ENCODE measurements at regions not wholly inside any gene's neighbourhood (a gene's known extent, or its start where the extent isn't known, plus 50 kb on each side); places are given as distances from the start of the nearest gene placed in this dataset.
"Not testable (repeated sequence)": the region's sequence is repeated elsewhere in the genome, so short reads cannot be mapped to it uniquely, and the experiment has no call there.

DNA sequence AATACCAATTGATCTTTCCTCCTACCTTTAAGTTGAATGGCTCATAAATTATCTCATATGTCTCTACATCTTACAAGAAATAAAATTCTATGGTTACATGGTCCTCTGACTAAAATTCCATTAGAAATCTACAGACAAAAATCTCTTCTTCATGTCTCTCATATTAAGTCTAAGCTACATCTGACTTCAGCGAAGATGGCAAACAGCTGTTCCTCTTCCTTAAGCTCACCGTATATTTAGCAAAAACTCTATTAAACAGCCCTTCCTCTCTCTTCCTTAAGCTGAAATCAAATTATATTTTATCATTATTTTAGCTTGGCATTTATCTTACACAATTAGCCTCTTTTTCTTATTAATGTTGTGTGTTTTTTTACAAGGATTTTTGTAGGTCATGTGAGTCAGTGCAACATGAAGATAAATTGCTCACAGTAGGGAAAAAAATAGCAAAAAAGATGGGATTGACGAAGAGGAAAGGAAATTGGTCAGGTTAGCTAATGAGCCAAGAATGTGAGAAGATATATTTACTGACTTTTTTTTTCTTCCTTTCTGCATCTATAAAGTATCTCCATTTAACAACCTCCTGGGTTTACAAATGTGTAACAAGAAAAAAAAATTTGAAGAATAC, 2412.8 kb downstream of the ARAP2 start:
- BruUV-seq (replicated peaks) = no TSS peak
- TF ChIP-seq, protein P1, sequence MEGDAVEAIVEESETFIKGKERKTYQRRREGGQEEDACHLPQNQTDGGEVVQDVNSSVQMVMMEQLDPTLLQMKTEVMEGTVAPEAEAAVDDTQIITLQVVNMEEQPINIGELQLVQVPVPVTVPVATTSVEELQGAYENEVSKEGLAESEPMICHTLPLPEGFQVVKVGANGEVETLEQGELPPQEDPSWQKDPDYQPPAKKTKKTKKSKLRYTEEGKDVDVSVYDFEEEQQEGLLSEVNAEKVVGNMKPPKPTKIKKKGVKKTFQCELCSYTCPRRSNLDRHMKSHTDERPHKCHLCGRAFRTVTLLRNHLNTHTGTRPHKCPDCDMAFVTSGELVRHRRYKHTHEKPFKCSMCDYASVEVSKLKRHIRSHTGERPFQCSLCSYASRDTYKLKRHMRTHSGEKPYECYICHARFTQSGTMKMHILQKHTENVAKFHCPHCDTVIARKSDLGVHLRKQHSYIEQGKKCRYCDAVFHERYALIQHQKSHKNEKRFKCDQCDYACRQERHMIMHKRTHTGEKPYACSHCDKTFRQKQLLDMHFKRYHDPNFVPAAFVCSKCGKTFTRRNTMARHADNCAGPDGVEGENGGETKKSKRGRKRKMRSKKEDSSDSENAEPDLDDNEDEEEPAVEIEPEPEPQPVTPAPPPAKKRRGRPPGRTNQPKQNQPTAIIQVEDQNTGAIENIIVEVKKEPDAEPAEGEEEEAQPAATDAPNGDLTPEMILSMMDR (IDR thresholded peaks at IDR 0.05; ENCODE audit: unreplicated experiment) = no peak
- Mint-ChIP-seq H3K36me3 (ENCODE audit: insufficient read depth, unreplicated experiment) (no peaks in the 10 kb centered on the region), H3K9me3 (ENCODE audit: low read depth, unreplicated experiment) (peaks cover 6% of the 10 kb centered on the region), H3K4me1 (ENCODE audit: low read depth, unreplicated experiment) (no peaks in the 10 kb centered on the region), H3K4me3 (ENCODE audit: low read depth, unreplicated experiment) (no peak overlapping the region), H3K27me3 (ENCODE audit: unreplicated experiment) (no peaks in the 10 kb centered on the region), H3K27ac (ENCODE audit: unreplicated experiment) (no peak overlapping the region)
- CTCF ChIA-PET = no interaction called here
- intact Hi-C loops (cut with micrococcal nuclease; ENCODE audit: unreplicated experiment) = no loop called here
- no peak for DNase-seq

DNA sequence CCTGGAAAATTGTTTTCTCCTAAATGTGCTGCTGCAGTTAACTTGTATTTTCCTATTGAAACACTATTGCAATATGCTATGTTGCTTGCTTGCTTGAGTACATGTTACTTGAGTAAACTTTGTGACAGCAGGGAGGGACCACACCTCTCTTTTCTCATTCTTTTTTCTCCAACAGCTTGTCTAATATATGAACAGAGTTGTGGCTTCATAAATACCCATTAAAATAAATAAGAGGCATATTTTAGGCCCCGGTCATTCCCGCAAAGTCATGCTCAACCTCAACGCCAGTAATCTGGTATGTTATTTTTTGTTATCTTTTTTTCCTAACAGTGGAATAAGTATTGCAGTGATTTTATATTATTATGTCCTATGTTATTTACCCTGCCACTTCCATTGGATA, 2408.6 kb downstream of the ARAP2 start:
- H3K36me3 Mint-ChIP-seq (ENCODE audit: insufficient read depth, unreplicated experiment); BruUV-seq (replicated peaks); intact Hi-C loops (cut with micrococcal nuclease; ENCODE audit: unreplicated experiment); H3K4me3 Mint-ChIP-seq (ENCODE audit: low read depth, unreplicated experiment); DNase-seq; H3K4me1 Mint-ChIP-seq (ENCODE audit: low read depth, unreplicated experiment); H3K27me3 Mint-ChIP-seq (ENCODE audit: unreplicated experiment); CTCF ChIA-PET; H3K27ac Mint-ChIP-seq (ENCODE audit: unreplicated experiment); H3K9me3 Mint-ChIP-seq (ENCODE audit: low read depth, unreplicated experiment): not testable (repeated sequence)

DNA sequence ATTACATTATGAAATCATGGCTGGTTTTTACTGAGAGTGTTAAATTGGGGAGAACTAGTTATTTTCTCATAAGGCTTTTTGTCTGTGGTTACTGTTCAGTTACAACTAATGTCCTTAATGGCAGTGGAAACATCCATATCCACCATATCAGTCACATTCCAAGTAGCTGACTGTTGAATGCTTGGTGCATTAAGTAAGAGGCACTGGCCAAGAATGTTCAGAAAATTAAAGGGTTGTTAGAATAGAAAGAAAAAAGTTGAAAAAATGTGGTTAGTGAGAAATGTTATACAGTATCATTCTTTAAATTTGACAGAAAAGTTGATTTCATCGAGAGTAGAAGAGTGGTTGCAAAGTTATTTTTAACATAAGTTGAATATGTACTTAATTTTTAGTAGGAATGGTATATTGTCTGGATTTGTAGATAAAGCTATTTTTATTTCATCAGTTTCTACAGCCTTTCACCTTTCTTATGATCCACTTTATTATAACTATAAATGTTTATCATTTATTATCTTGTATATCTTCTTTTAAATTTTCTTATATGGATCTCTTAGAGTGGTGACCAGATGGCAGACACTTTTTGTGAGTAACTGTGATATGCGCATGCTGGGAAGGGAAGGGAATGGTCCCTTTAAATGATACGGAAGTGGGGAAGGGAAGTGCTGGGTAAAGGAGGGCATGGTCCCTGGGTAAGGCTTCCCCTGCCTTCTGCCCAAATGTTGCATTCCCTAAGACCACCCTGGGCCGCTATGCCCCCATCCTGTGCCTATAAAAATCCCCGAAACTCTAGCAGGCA, 2407.1 kb downstream of the ARAP2 start:
- no peaks in the 10 kb centered on the region for H3K4me1 Mint-ChIP-seq (ENCODE audit: low read depth, unreplicated experiment)
- no peak overlapping the region for H3K27ac Mint-ChIP-seq (ENCODE audit: unreplicated experiment)
- H3K36me3 Mint-ChIP-seq (ENCODE audit: insufficient read depth, unreplicated experiment) = no peaks in the 10 kb centered on the region

DNA sequence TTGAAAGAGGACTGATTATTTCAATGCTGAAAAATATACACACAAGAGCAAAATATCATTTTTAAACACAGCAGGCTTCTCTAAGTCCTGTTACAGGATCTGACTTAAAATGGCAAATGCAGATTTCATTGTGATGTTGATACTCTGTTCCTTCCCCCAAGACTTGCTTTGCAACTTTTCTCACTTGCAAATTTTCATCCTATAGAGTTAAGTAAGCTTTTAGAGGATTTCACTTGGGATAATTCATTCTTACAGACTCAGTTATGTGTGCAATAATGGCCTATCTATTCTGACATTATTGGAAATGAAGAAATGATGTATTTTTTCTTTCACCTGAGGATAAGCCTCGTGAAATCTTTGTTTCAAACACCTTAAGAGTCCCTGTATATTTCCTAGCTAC, 2403.2 kb downstream of the ARAP2 start:
- intact Hi-C loops (cut with micrococcal nuclease; ENCODE audit: unreplicated experiment) = no loop called here
- Mint-ChIP-seq H3K9me3 (ENCODE audit: low read depth, unreplicated experiment) (peaks cover 4% of the 10 kb centered on the region), H3K4me1 (ENCODE audit: low read depth, unreplicated experiment) (no peaks in the 10 kb centered on the region), H3K27me3 (ENCODE audit: unreplicated experiment) (no peaks in the 10 kb centered on the region), H3K36me3 (ENCODE audit: insufficient read depth, unreplicated experiment) (no peaks in the 10 kb centered on the region), H3K27ac (ENCODE audit: unreplicated experiment) (no peak overlapping the region), H3K4me3 (ENCODE audit: low read depth, unreplicated experiment) (no peak overlapping the region)
- no TSS peak for BruUV-seq (replicated peaks)
- CTCF ChIA-PET = no interaction called here
- no peak for DNase-seq
- TF ChIP-seq, protein P1 (IDR thresholded peaks at IDR 0.05; ENCODE audit: unreplicated experiment) = no peak

More for the DNA sequence above, 2407.1 kb downstream of the ARAP2 start:
- CTCF ChIA-PET = no interaction called here
- TF ChIP-seq, protein P1 (IDR thresholded peaks at IDR 0.05; ENCODE audit: unreplicated experiment) = no peak
- Mint-ChIP-seq H3K27me3 (ENCODE audit: unreplicated experiment) (no peaks in the 10 kb centered on the region), H3K9me3 (ENCODE audit: low read depth, unreplicated experiment) (no peaks in the 10 kb centered on the region), H3K4me3 (ENCODE audit: low read depth, unreplicated experiment) (no peak overlapping the region)
- BruUV-seq (replicated peaks) = no TSS peak
- intact Hi-C loops (cut with micrococcal nuclease; ENCODE audit: unreplicated experiment) = no loop called here
- DNase-seq = no peak

DNA sequence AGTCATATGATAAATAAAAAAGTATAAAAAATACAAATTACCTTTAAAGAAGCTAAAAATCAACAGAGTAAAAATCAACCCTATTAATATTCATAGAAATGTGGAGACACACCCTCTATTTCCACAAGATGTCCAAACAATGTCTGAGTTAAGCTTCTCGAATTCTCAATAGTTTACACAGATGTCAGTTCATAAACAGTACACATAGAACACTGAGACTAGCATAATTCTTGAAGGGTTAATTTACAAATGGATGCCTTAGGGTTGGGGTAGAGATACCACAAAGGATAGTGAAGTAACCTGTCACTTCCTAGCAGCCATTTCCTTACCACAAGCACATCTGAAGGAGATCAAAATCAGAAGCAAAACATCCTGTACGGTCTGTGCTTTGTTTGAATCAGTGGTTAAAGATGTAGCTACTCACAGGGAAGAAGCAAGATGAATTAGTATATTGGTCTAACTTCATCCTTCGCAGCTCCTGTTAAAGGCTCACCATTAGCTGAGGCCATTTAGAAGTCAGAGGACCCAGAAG, 2393.9 kb downstream of the ARAP2 start:
- intact Hi-C loops (cut with micrococcal nuclease; ENCODE audit: unreplicated experiment) = no loop called here
- TF ChIP-seq, protein P1 (IDR thresholded peaks at IDR 0.05; ENCODE audit: unreplicated experiment) = no peak
- H3K9me3 Mint-ChIP-seq (ENCODE audit: low read depth, unreplicated experiment) = peaks cover 6% of the 10 kb centered on the region
- no TSS peak for BruUV-seq (replicated peaks)
- H3K4me1 Mint-ChIP-seq (ENCODE audit: low read depth, unreplicated experiment) = no peaks in the 10 kb centered on the region
- H3K4me3 Mint-ChIP-seq (ENCODE audit: low read depth, unreplicated experiment) = no peak overlapping the region
- CTCF ChIA-PET = no interaction called here
- H3K36me3 Mint-ChIP-seq (ENCODE audit: insufficient read depth, unreplicated experiment) = no peaks in the 10 kb centered on the region
- no peak overlapping the region for H3K27ac Mint-ChIP-seq (ENCODE audit: unreplicated experiment)
- DNase-seq = no peak
- H3K27me3 Mint-ChIP-seq (ENCODE audit: unreplicated experiment) = no peaks in the 10 kb centered on the region

DNA sequence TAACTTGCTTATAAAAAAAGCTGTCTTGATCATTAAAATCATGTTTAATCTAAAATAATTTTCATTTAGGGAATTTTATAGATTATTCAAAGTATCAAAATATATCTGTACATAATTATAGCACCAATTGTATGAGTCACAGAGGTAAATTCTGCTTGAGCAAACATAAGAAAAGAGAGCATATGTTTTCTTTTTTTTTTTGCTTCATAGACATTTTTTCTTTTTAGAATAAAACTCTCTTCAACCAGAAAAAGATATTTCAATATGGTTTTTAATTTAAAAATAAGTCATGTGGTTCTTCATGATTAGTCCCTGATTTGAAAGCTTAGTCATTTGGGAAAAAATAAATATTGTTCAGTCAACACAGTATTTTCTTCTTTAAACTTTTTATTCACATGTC, 2390.6 kb downstream of the ARAP2 start:
- CTCF ChIA-PET; H3K4me3 Mint-ChIP-seq (ENCODE audit: low read depth, unreplicated experiment); intact Hi-C loops (cut with micrococcal nuclease; ENCODE audit: unreplicated experiment); H3K9me3 Mint-ChIP-seq (ENCODE audit: low read depth, unreplicated experiment); H3K27me3 Mint-ChIP-seq (ENCODE audit: unreplicated experiment); DNase-seq; BruUV-seq (replicated peaks); H3K4me1 Mint-ChIP-seq (ENCODE audit: low read depth, unreplicated experiment); H3K27ac Mint-ChIP-seq (ENCODE audit: unreplicated experiment); H3K36me3 Mint-ChIP-seq (ENCODE audit: insufficient read depth, unreplicated experiment): not testable (repeated sequence)

Measured in Calu3 (cell line).